H9 (cell line): ENCODE measurements at regions not wholly inside any gene's neighbourhood (a gene's known extent, or its start where the extent isn't known, plus 50 kb on each side); places are given as distances from the start of the nearest gene placed in this dataset.

ENCODE experiments used
- DNase-seq: peaks from one replicate; pipeline ENCODE4 v3.0.0-alpha.2; 2017
- H2AFZ ChIP-seq: one replicate; pipeline ENCODE4 v1.6.1; 2013; ENCODE audit warnings: mild to moderate bottlenecking, low read length, control low read depth, moderate library complexity
- H2AK5ac ChIP-seq: 2 replicates; pipeline ENCODE4 v1.6.1; 2013; ENCODE audit warnings: low read length, control low read depth, mixed read lengths; ENCODE audit not compliant: insufficient read length
- H2BK120ac ChIP-seq: one replicate; pipeline ENCODE4 v1.6.1; 2013; ENCODE audit warnings: low read depth, mild to moderate bottlenecking, low read length, control low read depth, inconsistent platforms; ENCODE audit not compliant: poor library complexity, severe bottlenecking
- H2BK12ac ChIP-seq: 2 replicates; pipeline ENCODE4 v1.6.1; 2013; ENCODE audit warnings: low read length, control low read depth, mixed read lengths, low read depth; ENCODE audit not compliant: insufficient read length
- H2BK15ac ChIP-seq: 2 replicates; pipeline ENCODE4 v1.6.1; 2013; ENCODE audit warnings: low read depth, low read length, control low read depth
- H2BK20ac ChIP-seq: one replicate; pipeline ENCODE4 v1.6.1; 2013; ENCODE audit warnings: low read depth, mild to moderate bottlenecking, low read length, control low read depth, inconsistent platforms; ENCODE audit not compliant: poor library complexity, severe bottlenecking
- H2BK5ac ChIP-seq: 2 replicates; pipeline ENCODE4 v1.6.1; 2013; ENCODE audit warnings: low read length, control low read depth, mixed read lengths; ENCODE audit not compliant: insufficient read length
- H3K14ac ChIP-seq: 2 replicates; pipeline ENCODE4 v1.6.1; 2013; ENCODE audit warnings: low read length, control low read depth; ENCODE audit not compliant: insufficient read depth
- H3K18ac ChIP-seq: 2 replicates; pipeline ENCODE4 v1.6.1; 2013; ENCODE audit warnings: low read depth, mild to moderate bottlenecking, mixed read lengths, low read length, control low read depth; ENCODE audit not compliant: insufficient read length
- H3K23ac ChIP-seq: 2 replicates; pipeline ENCODE4 v1.6.1; 2013; ENCODE audit warnings: low read length, control low read depth, mixed read lengths, low read depth; ENCODE audit not compliant: insufficient read length
- H3K23me2 ChIP-seq: 2 replicates; pipeline ENCODE4 v1.6.1; 2013; ENCODE audit warnings: low read depth, mild to moderate bottlenecking, mixed read lengths, low read length, control low read depth; ENCODE audit not compliant: insufficient read length, poor library complexity, severe bottlenecking
- H3K27ac ChIP-seq: 2 replicates; pipeline ENCODE4 v1.5.1; 2013; ENCODE audit warnings: low read length, control low read depth, mixed read lengths, low read depth; ENCODE audit not compliant: insufficient read length
- H3K27me3 ChIP-seq: 2 replicates; pipeline ENCODE4 v1.6.1; 2013; ENCODE audit warnings: low read length, control low read depth, inconsistent platforms; ENCODE audit not compliant: insufficient read depth
- H3K4ac ChIP-seq: 2 replicates; pipeline ENCODE4 v1.6.1; 2013; ENCODE audit warnings: low read depth, mild to moderate bottlenecking, control low read depth, inconsistent platforms, low read length, moderate library complexity
- H3K4me1 ChIP-seq: 2 replicates; pipeline ENCODE4 v1.6.1; 2013; ENCODE audit warnings: low read length, control low read depth, inconsistent platforms; ENCODE audit not compliant: insufficient read depth
- H3K4me2 ChIP-seq: 2 replicates; pipeline ENCODE4 v1.6.1; 2013; ENCODE audit warnings: low read length, control low read depth, mixed read lengths; ENCODE audit not compliant: insufficient read length, insufficient read depth
- H3K56ac ChIP-seq: 2 replicates; pipeline ENCODE4 v1.6.1; 2013; ENCODE audit warnings: low read depth, mild to moderate bottlenecking, mixed read lengths, low read length, control low read depth; ENCODE audit not compliant: insufficient read length
- H3K79me1 ChIP-seq: 2 replicates; pipeline ENCODE4 v1.6.1; 2013; ENCODE audit warnings: low read depth, mild to moderate bottlenecking, moderate library complexity, low read length, control low read depth, inconsistent platforms; ENCODE audit not compliant: insufficient read depth, poor library complexity, severe bottlenecking
- H3K79me2 ChIP-seq: 2 replicates; pipeline ENCODE4 v1.6.1; 2013; ENCODE audit warnings: low read length, control low read depth, inconsistent platforms; ENCODE audit not compliant: insufficient read depth
- H3K9ac ChIP-seq: 2 replicates; pipeline ENCODE4 v1.6.1; 2013; ENCODE audit warnings: low read length, control low read depth, mixed read lengths; ENCODE audit not compliant: insufficient read length; ENCODE audit errors: extremely low read depth
- H3K9me3 ChIP-seq: one replicate; pipeline ENCODE4 v1.6.1; 2013; ENCODE audit warnings: low read depth, low read length, inconsistent platforms; ENCODE audit not compliant: control insufficient read depth
- H3T11ph ChIP-seq: one replicate; pipeline ENCODE4 v1.6.1; 2013; ENCODE audit warnings: mild to moderate bottlenecking, low read length, control low read depth, inconsistent platforms
- H4K20me1 ChIP-seq: one replicate; pipeline ENCODE4 v1.6.1; 2013; ENCODE audit not compliant: control insufficient read depth, insufficient read length, insufficient read depth
- H4K5ac ChIP-seq: 2 replicates; pipeline ENCODE4 v1.6.1; 2013; ENCODE audit warnings: low read depth, mild to moderate bottlenecking, mixed read lengths, low read length, control low read depth; ENCODE audit not compliant: insufficient read length
- H4K8ac ChIP-seq: replicated peaks from 2 replicates; pipeline ENCODE4 v1.6.1; 2013; ENCODE audit warnings: low read length, control low read depth, mixed read lengths, low read depth; ENCODE audit not compliant: insufficient read length
- H4K91ac ChIP-seq: 2 replicates; pipeline ENCODE4 v1.6.1; 2013; ENCODE audit warnings: low read depth, mild to moderate bottlenecking, moderate library complexity, mixed read lengths, low read length, control low read depth; ENCODE audit not compliant: insufficient read length
- H3K27ac Mint-ChIP-seq, 3 experiments: 2 replicates in 2 of 3; 3 replicates in 1 of 3; pipeline ENCODE4 v1.8.0; 2020 to 2021; ENCODE audit warnings: mixed read lengths in 3 of 3, mild to moderate bottlenecking in 1 of 3, moderate library complexity in 1 of 3
- H3K27me3 Mint-ChIP-seq: 2 replicates; pipeline ENCODE4 v1.8.0; 2021; ENCODE audit warnings: low read depth, mild to moderate bottlenecking, moderate library complexity, mixed read lengths
- H3K36me3 Mint-ChIP-seq, 3 experiments: 2 replicates in 2 of 3; 3 replicates in 1 of 3; pipeline ENCODE4 v1.8.0; 2020 to 2021; ENCODE audit warnings: low read depth in 3 of 3, mixed read lengths in 3 of 3; ENCODE audit not compliant: insufficient read depth in 1 of 3
- H3K4me1 Mint-ChIP-seq, 2 experiments: 2 replicates each; pipeline ENCODE4 v1.8.0; 2020; ENCODE audit warnings: mixed read lengths in 2 of 2
- H3K4me3 Mint-ChIP-seq, 2 experiments: 2 replicates in 1 of 2; 3 replicates in 1 of 2; pipeline ENCODE4 v1.8.0; 2020 to 2021; ENCODE audit warnings: mild to moderate bottlenecking in 2 of 2, mixed read lengths in 2 of 2, moderate library complexity in 1 of 2
- H3K9me3 Mint-ChIP-seq, 2 experiments: 2 replicates in 1 of 2; 3 replicates in 1 of 2; pipeline ENCODE4 v1.8.0; 2020; ENCODE audit warnings: mild to moderate bottlenecking in 2 of 2, mixed read lengths in 2 of 2, moderate library complexity in 1 of 2
- WGBS: extraction: QIAGEN DNeasy Blood & Tissue Kit; methylation state at CpG from one replicate; pipeline ENCODE4 v1.1.7; 2013; ENCODE audit warnings: missing lambda C conversion rate, low lambda C conversion rate, mixed read lengths; ENCODE audit not compliant: insufficient read length; ENCODE audit errors: extremely low coverage; 5-methylcytosine and 5-hydroxymethylcytosine counted together
- TF ChIP-seq, protein P1 (sequence below): fragments of 200-600 bp; sonication (generic); conservative IDR thresholded peaks from 3 replicates; pipeline ENCODE4 v1.8.0; 2021; ENCODE audit warnings: antibody characterized with exemption, mild to moderate bottlenecking

DNA sequence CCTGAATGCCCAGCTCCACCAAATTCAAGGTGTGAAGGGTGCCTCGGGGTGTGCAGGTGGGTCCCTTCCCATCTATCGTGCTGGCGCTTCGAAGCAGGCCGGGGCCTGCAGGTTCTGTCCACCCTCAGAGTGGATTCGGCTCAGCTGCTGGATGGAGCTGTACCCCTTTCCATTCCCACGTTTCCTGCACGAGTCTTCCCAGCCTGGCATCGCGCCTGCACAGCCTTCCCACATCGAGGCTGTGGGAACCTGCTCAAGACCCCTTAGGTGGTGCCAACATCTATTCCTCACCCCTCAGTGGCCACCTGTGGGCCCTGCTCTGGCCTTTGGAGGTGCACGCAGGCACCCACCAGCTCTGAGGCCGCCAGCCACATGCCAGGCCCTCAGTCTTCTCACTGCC is 65.7 kb downstream of the PDCL3 start:
- Histone ChIP-seq H2BK15ac (no peak overlapping the region), H3K4me1 (no peaks in the 10 kb centered on the region), H3K79me1 (no peaks in the 10 kb centered on the region), H4K5ac (no peak overlapping the region), H3K4ac (no peak overlapping the region), H3K23me2 (no peaks in the 10 kb centered on the region), H3K27ac (no peak overlapping the region), H3K9ac (no peak overlapping the region), H2BK12ac (no peak overlapping the region), H2AK5ac (no peak overlapping the region), H3K4me2 (no peak overlapping the region), H3T11ph (no peak overlapping the region), H4K91ac (no peak overlapping the region), H2AFZ (no peak overlapping the region), H3K23ac (no peak overlapping the region), H3K9me3 (no peaks in the 10 kb centered on the region), H3K14ac (no peak overlapping the region), H3K18ac (no peak overlapping the region), H2BK120ac (no peak overlapping the region), H2BK5ac (no peak overlapping the region), H4K8ac (no peak overlapping the region), H2BK20ac (no peak overlapping the region), H3K56ac (no peak overlapping the region), H4K20me1 (no peaks in the 10 kb centered on the region), H3K27me3 (no peaks in the 10 kb centered on the region), H3K79me2 (no peaks in the 10 kb centered on the region)
- TF ChIP-seq, protein P1, sequence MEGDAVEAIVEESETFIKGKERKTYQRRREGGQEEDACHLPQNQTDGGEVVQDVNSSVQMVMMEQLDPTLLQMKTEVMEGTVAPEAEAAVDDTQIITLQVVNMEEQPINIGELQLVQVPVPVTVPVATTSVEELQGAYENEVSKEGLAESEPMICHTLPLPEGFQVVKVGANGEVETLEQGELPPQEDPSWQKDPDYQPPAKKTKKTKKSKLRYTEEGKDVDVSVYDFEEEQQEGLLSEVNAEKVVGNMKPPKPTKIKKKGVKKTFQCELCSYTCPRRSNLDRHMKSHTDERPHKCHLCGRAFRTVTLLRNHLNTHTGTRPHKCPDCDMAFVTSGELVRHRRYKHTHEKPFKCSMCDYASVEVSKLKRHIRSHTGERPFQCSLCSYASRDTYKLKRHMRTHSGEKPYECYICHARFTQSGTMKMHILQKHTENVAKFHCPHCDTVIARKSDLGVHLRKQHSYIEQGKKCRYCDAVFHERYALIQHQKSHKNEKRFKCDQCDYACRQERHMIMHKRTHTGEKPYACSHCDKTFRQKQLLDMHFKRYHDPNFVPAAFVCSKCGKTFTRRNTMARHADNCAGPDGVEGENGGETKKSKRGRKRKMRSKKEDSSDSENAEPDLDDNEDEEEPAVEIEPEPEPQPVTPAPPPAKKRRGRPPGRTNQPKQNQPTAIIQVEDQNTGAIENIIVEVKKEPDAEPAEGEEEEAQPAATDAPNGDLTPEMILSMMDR, result no peak
- Mint-ChIP-seq H3K27me3 (peaks cover 2% of the 10 kb centered on the region), H3K4me3 (no peak overlapping the region), H3K9me3 (no peaks in the 10 kb centered on the region), H3K36me3 (no peaks in the 10 kb centered on the region; a peak in 2 of 7 replicates), H3K27ac (peak overlapping the region in 1 of 3 experiments; percentile 6; a peak in 1 of 7 replicates), H3K4me1 (peaks cover 3 to 4% of the 10 kb centered on the region in 2 experiments; a peak in 3 of 4 replicates)
- peak; percentile 12 for DNase-seq
- no CpG with 5 or more reads among the region's 13 CpGs for WGBS
